ENCODE measurements at regions not wholly inside any gene's neighbourhood (a gene's known extent, or its start where the extent isn't known, plus 50 kb on each side); places are given as distances from the start of the nearest gene placed in this dataset.
"Not testable (repeated sequence)": the region's sequence is repeated elsewhere in the genome, so short reads cannot be mapped to it uniquely, and the experiment has no call there.

GRCh38 chr6:144546807-144547206 lies 261.7 kb downstream of the UTRN start:
- no peak for DNase-seq

- DNase-seq, result no peak
These were observed 262.3 kb downstream of the UTRN start for GRCh38 chr6:144547409-144547808.

- DNase-seq, result peak; percentile 6
These were observed 263.4 kb downstream of the UTRN start for GRCh38 chr6:144548536-144548935.

- DNase-seq, result no peak
These were observed 265.0 kb downstream of the UTRN start for GRCh38 chr6:144549837-144550747.

- no peak for DNase-seq
These were observed 266.2 kb downstream of the UTRN start for GRCh38 chr6:144551339-144551738.

GRCh38 chr6:144555066-144555465 lies 269.9 kb downstream of the UTRN start:
- DNase-seq, result no peak

GRCh38 chr6:144559865-144560593 lies 274.9 kb downstream of the UTRN start:
- no peak for DNase-seq

GRCh38 chr6:144561455-144562043 lies 276.4 kb downstream of the UTRN start:
- no peak for DNase-seq

GRCh38 chr6:144564202-144564601 lies 279.1 kb downstream of the UTRN start:
- DNase-seq, result no peak

- no peak for DNase-seq
These were observed 281.9 kb downstream of the UTRN start for GRCh38 chr6:144566868-144567615.

- no peak for DNase-seq
These were observed 283.1 kb downstream of the UTRN start for GRCh38 chr6:144568241-144568640.

GRCh38 chr6:144572541-144572940 lies 287.4 kb downstream of the UTRN start:
- DNase-seq, result not testable (repeated sequence)

GRCh38 chr6:144574796-144575195 lies 289.7 kb downstream of the UTRN start:
- DNase-seq, result no peak

GRCh38 chr6:144575327-144575726 lies 290.2 kb downstream of the UTRN start:
- no peak for DNase-seq

GRCh38 chr6:144576871-144577270 lies 291.7 kb downstream of the UTRN start:
- no peak for DNase-seq

GRCh38 chr6:144578385-144579350 lies 293.5 kb downstream of the UTRN start:
- DNase-seq, result no peak

- DNase-seq, result no peak
These were observed 294.9 kb downstream of the UTRN start for GRCh38 chr6:144580039-144580438.

- DNase-seq, result no peak
These were observed 295.6 kb downstream of the UTRN start for GRCh38 chr6:144580771-144581170.

GRCh38 chr6:144581812-144582537 lies 296.8 kb downstream of the UTRN start:
- DNase-seq, result peak; percentile 64

- DNase-seq, result peak; percentile 63
These were observed 297.9 kb downstream of the UTRN start for GRCh38 chr6:144582939-144583613.

GRCh38 chr6:144583614-144583954 lies 298.4 kb downstream of the UTRN start:
- no peak for DNase-seq
